Gastrocnemius medialis (tissue), 4 donors: ENCODE measurements at regions not wholly inside any gene's neighbourhood (a gene's known extent, or its start where the extent isn't known, plus 50 kb on each side); places are given as distances from the start of the nearest gene placed in this dataset.

ENCODE experiments used
- ATAC-seq, 2 donors: fragments of 150-250 bp; one replicate each; pipeline ENCODE4 v1.9.1; 2016
- DNase-seq, 2 donors: peaks; one replicate each; pipeline ENCODE4 v3.0.0-alpha.2; 2019
- H3K27ac ChIP-seq, 4 donors: fragments of 200-600 bp; sonication (generic); 1 replicate in 1 of 4; 2 replicates in 3 of 4; pipeline ENCODE4 v1.5.1; 2016 to 2018; ENCODE audit warnings: mild to moderate bottlenecking in 2 of 4, moderate library complexity in 1 of 4
- H3K27me3 ChIP-seq, 3 donors: fragments of 200-600 bp; sonication (generic) in 2 of 3; 1 replicate in 1 of 3; 2 replicates in 2 of 3; pipeline versions ENCODE4 v1.5.1 to v1.6.0; 2016 to 2019; ENCODE audit warnings: mild to moderate bottlenecking in 1 of 3, moderate library complexity in 1 of 3
- H3K36me3 ChIP-seq, 2 donors: fragments of 200-600 bp; sonication (generic) in 1 of 2; one replicate each; pipeline ENCODE4 v1.5.1; 2017 to 2018
- H3K4me1 ChIP-seq, 2 donors: fragments of 200-600 bp; sonication (generic) in 1 of 2; one replicate each; pipeline ENCODE4 v1.5.1; 2016 to 2017; ENCODE audit warnings: mild to moderate bottlenecking in 2 of 2
- H3K4me3 ChIP-seq, 4 donors: fragments of 200-600 bp; sonication (generic) in 3 of 4; 1 replicate in 1 of 4; 2 replicates in 3 of 4; pipeline ENCODE4 v1.5.1; 2016 to 2019; ENCODE audit warnings: mild to moderate bottlenecking in 2 of 4
- H3K9me3 ChIP-seq, 3 donors: fragments of 200-600 bp; sonication (generic) in 2 of 3; 1 replicate in 1 of 3; 2 replicates in 2 of 3; pipeline ENCODE4 v1.5.1; 2016 to 2019
- POLR2A ChIP-seq, 2 donors: fragments of 450-650 bp; IDR thresholded peaks; one replicate each; pipeline ENCODE4 v1.6.1; 2017; ENCODE audit warnings: antibody characterized with exemption in 2 of 2, mild to moderate bottlenecking in 2 of 2, moderate library complexity in 2 of 2
- in situ Hi-C, 4 donors: fragments of 200-750 bp; cut with MboI; loops; one replicate each; pipeline versions ENCODE4 v1.15.0 to v1.8.0; 2017; ENCODE audit warnings: low sequenced_read_pairs in 4 of 4
- intact Hi-C: fragments of 100-400 bp; cut with DNase I; formaldehyde crosslinking; loops from one replicate; pipeline ENCODE4 v1.15.1; 2023; ENCODE audit warnings: low total_unique reads
- TF ChIP-seq, protein P1 (sequence below), 5 experiments: fragments of 450-650 bp in 3 of 5; fragments of 200-600 bp in 2 of 5; sonication (generic) in 2 of 5; IDR thresholded peaks in 4 of 5; conservative IDR thresholded peaks in 1 of 5; 1 replicate in 4 of 5; 2 replicates in 1 of 5; pipeline ENCODE4 v1.5.1; 2016 to 2019; ENCODE audit warnings: antibody characterized with exemption in 5 of 5, mild to moderate bottlenecking in 3 of 5, moderate library complexity in 3 of 5

DNA sequence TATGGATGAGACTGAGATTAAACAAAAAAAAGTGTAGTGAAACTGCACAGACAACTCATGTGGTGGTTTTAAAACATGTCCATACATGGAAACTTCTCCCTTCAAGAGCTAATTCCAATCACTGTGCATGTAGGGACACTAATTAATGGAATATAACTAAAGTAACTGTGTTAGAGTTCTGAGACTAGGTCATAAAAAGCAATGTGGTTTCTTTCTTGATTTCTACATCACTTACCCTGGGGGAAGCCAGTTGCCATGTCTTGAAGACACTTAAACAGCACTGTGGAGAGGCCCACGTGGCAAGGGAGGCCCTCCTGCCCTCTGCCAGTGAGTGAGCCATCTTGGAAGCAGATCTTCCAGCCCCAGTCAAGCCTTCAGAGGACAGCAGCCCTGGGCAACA, 118.2 kb upstream of the DST start:
- in situ Hi-C loops: loop anchor here in 2 of 4 donors (10.0 kb wide), 2 partner anchors 46 to 84 kb away; no protein-coding TSS in a partner anchor
- intact Hi-C loops: no loop called here
- H3K27me3 ChIP-seq: no peaks in the 10 kb centered on the region
- DNase-seq: no peak
- no peak overlapping the region for H3K4me3 ChIP-seq
- H3K4me1 ChIP-seq: peaks cover 56 to 75% of the 10 kb centered on the region in 2 donors
- no peaks in the 10 kb centered on the region for H3K9me3 ChIP-seq
- ATAC-seq: no peak
- TF ChIP-seq POLR2A (IDR thresholded peaks at IDR 0.05): no peak
- TF ChIP-seq, protein P1, sequence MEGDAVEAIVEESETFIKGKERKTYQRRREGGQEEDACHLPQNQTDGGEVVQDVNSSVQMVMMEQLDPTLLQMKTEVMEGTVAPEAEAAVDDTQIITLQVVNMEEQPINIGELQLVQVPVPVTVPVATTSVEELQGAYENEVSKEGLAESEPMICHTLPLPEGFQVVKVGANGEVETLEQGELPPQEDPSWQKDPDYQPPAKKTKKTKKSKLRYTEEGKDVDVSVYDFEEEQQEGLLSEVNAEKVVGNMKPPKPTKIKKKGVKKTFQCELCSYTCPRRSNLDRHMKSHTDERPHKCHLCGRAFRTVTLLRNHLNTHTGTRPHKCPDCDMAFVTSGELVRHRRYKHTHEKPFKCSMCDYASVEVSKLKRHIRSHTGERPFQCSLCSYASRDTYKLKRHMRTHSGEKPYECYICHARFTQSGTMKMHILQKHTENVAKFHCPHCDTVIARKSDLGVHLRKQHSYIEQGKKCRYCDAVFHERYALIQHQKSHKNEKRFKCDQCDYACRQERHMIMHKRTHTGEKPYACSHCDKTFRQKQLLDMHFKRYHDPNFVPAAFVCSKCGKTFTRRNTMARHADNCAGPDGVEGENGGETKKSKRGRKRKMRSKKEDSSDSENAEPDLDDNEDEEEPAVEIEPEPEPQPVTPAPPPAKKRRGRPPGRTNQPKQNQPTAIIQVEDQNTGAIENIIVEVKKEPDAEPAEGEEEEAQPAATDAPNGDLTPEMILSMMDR (IDR thresholded peaks at IDR 0.05 in 4 of 5, conservative IDR thresholded peaks at IDR 0.05 in 1 of 5): no peak
- H3K36me3 ChIP-seq: no peaks in the 10 kb centered on the region
- peak overlapping the region in 1 of 4 donors; percentile 27 for H3K27ac ChIP-seq

DNA sequence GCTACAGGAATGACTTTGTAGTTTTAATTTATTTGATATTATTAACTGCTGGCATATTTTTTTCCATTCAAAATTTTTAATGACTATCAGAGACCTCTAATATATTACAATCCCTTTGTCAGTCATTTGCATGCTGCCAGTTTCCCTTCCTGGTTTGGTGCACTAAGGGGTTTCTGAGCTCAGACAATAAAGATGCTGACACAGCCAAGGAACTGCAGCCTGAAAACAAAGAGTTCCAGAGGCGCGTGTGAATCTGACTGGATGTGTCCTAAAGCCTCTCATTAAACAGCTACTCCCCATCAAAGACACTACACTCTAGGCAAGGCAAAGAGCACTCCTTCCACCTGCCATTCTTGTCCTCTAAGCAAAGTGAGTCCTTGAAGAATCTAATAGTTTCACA, 116.8 kb upstream of the DST start:
- H3K4me1 ChIP-seq: peaks cover 54 to 69% of the 10 kb centered on the region in 2 donors
- intact Hi-C loops: loop anchor here (5.0 kb wide), 1 partner anchor 47 kb away; no protein-coding TSS in a partner anchor

DNA sequence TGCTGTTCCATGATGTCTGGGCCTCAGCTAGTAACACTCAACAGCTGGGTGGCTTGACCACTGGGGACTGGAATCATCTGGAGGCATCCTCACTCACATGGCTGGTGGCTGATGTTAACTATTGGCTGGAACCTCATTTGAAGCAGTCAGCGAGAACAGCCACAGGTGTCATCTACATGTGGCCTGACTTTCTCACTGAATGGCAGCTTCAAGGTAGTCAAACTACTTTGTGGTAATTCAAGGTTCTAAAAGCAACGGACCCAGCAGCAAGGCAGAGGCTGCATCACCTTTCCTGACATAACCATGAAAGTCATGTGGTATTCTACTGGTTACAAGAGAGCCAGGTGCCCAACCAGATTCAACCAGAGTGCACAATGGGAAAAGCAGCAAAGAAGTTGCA, 115.9 kb upstream of the DST start:
- Histone ChIP-seq H3K4me3 (no peak overlapping the region), H3K9me3 (no peaks in the 10 kb centered on the region), H3K36me3 (no peaks in the 10 kb centered on the region), H3K4me1 (peaks cover 51 to 65% of the 10 kb centered on the region in 2 donors), H3K27me3 (no peaks in the 10 kb centered on the region), H3K27ac (peak overlapping the region in 2 of 4 donors; percentile 1 to 17)
- DNase-seq: no peak
- ATAC-seq: no peak
- intact Hi-C loops (loop anchor here (5.0 kb wide), 1 partner anchor 46 kb away; no protein-coding TSS in a partner anchor), in situ Hi-C loops (no loop called here)
- TF ChIP-seq, protein P1 (IDR thresholded peaks at IDR 0.05 in 4 of 5, conservative IDR thresholded peaks at IDR 0.05 in 1 of 5): no peak
- no peak for TF ChIP-seq POLR2A (IDR thresholded peaks at IDR 0.05)

More for the DNA sequence above, 116.8 kb upstream of the DST start:
- Histone ChIP-seq H3K27ac (peak overlapping the region in 1 of 4 donors; percentile 22), H3K27me3 (no peaks in the 10 kb centered on the region), H3K4me3 (no peak overlapping the region), H3K36me3 (no peaks in the 10 kb centered on the region), H3K9me3 (no peaks in the 10 kb centered on the region)
- in situ Hi-C loops: no loop called here
- DNase-seq (no peak), ATAC-seq (no peak)
- no peak for TF ChIP-seq POLR2A (IDR thresholded peaks at IDR 0.05)
- TF ChIP-seq, protein P1 (IDR thresholded peaks at IDR 0.05 in 4 of 5, conservative IDR thresholded peaks at IDR 0.05 in 1 of 5): no peak

DNA sequence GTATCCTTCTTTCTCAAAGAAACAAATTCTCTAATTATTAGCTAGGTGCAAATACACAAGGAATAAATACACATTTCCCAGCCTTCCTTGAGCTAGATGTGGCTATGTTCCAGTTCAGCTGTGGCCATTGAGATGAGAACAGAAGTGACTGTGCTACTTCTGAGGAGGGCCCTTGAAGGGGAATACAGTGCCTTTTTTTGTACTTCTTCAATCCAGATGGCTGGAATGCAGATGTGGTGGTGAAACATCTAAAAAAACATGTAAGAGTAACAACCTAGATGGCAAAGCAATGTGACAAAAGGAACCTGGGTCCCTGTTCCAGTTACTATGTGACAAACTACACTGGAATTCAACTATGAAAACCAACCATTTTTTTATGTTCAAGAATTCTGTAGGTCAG, 115.4 kb upstream of the DST start:
- H3K4me3 ChIP-seq: no peak overlapping the region
- TF ChIP-seq POLR2A (IDR thresholded peaks at IDR 0.05): no peak
- TF ChIP-seq, protein P1 (IDR thresholded peaks at IDR 0.05 in 4 of 5, conservative IDR thresholded peaks at IDR 0.05 in 1 of 5): no peak
- in situ Hi-C loops: no loop called here
- intact Hi-C loops: loop anchor here (5.0 kb wide), 1 partner anchor 46 kb away; no protein-coding TSS in a partner anchor
- no peaks in the 10 kb centered on the region for H3K9me3 ChIP-seq
- DNase-seq (no peak), ATAC-seq (no peak)
- no peaks in the 10 kb centered on the region for H3K27me3 ChIP-seq
- H3K4me1 ChIP-seq: peaks cover 55 to 62% of the 10 kb centered on the region in 2 donors
- H3K27ac ChIP-seq: peak overlapping the region in 2 of 4 donors; percentile 1 to 17
- H3K36me3 ChIP-seq: no peaks in the 10 kb centered on the region

DNA sequence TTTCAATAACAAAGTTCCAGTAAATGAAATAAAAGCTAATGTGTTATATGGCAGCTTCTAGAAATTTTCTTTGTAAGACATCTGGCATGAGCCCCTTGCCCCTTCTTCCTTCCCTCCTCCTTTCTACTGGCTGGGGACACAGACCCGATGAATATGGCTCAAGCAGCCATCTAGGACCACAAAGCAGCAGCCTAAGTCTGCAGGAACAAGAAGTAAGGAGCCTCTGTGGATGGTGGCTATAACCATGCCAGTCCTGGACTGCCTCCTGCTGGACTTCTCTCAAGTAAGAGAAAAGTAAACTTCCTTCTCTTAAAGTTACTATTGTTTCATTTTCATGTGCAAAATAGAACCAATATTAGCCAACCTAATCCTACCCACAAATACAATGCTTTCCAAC, 114.9 kb upstream of the DST start:
- DNase-seq (no peak), ATAC-seq (peak in 1 of 2 donors; percentile 43)
- peak overlapping the region in 2 of 4 donors; percentile 1 to 9 for H3K27ac ChIP-seq
- TF ChIP-seq POLR2A (IDR thresholded peaks at IDR 0.05): no peak
- TF ChIP-seq, protein P1 (IDR thresholded peaks at IDR 0.05 in 4 of 5, conservative IDR thresholded peaks at IDR 0.05 in 1 of 5): peak in 2 of 5 experiments; percentile 13 to 30
- peaks cover 55 to 57% of the 10 kb centered on the region in 2 donors for H3K4me1 ChIP-seq
- H3K27me3 ChIP-seq: no peaks in the 10 kb centered on the region
- H3K36me3 ChIP-seq: no peaks in the 10 kb centered on the region
- H3K9me3 ChIP-seq: no peaks in the 10 kb centered on the region
- in situ Hi-C loops: no loop called here
- intact Hi-C loops: loop anchor here (5.0 kb wide), 1 partner anchor 45 kb away; no protein-coding TSS in a partner anchor
- H3K4me3 ChIP-seq: no peak overlapping the region
